ENCODE measurements at regions not wholly inside any gene's neighbourhood (a gene's known extent, or its start where the extent isn't known, plus 50 kb on each side); places are given as distances from the start of the nearest gene placed in this dataset.

GRCh38 chr12:74418573-74418972 is 119.1 kb upstream of the ATXN7L3B start:
- Histone ChIP-seq H3K9me2 (ENCODE audit: insufficient read depth) (no peaks in the 10 kb centered on the region), H3K4me1 (ENCODE audit: insufficient read depth) (no peaks in the 10 kb centered on the region), H3K9me3 (ENCODE audit: low read depth) (no peaks in the 10 kb centered on the region), H3K9ac (no peak overlapping the region), H4K20me1 (ENCODE audit: insufficient read depth) (no peaks in the 10 kb centered on the region), H3K4me3 (no peak overlapping the region), H3K4me2 (ENCODE audit: unreplicated experiment) (no peak overlapping the region), H3K27ac (no peak overlapping the region), H3K36me3 (ENCODE audit: low read depth) (no peaks in the 10 kb centered on the region), H3K79me2 (ENCODE audit: insufficient read depth) (no peaks in the 10 kb centered on the region), H2AFZ (no peak overlapping the region), H3F3A (ENCODE audit: insufficient read depth) (no peaks in the 10 kb centered on the region), H3K27me3 (replicated peaks; ENCODE audit: insufficient read depth) (no peaks in the 10 kb centered on the region)
- in situ Hi-C loops (cut with MboI): no loop called here
- WGBS, 2 experiments (ENCODE audit: low coverage in 1 of 2, low lambda C conversion rate in 2 of 2, missing lambda C conversion rate in 2 of 2): 22 to 36% methylated on average over 1 of the region's 1 CpG
- TF ChIP-seq EZH2 (IDR thresholded peaks at IDR 0.05; ENCODE audit: insufficient read depth, poor library complexity, severe bottlenecking) (no peak), EZH2phosphoT487 (IDR thresholded peaks at IDR 0.05; ENCODE audit: insufficient read depth, low read depth) (no peak)
- no peak for DNase-seq

- WGBS, 2 experiments (ENCODE audit: low coverage in 1 of 2, low lambda C conversion rate in 2 of 2, missing lambda C conversion rate in 2 of 2): 14 to 21% methylated on average over 1 of the region's 1 CpG
- no peak overlapping the region for H2AFZ ChIP-seq
- H3K79me2 ChIP-seq (ENCODE audit: insufficient read depth): no peaks in the 10 kb centered on the region
- H3K9me3 ChIP-seq (ENCODE audit: low read depth): no peaks in the 10 kb centered on the region
- no peaks in the 10 kb centered on the region for H4K20me1 ChIP-seq (ENCODE audit: insufficient read depth)
- DNase-seq: no peak
- no peak for TF ChIP-seq EZH2 (IDR thresholded peaks at IDR 0.05; ENCODE audit: insufficient read depth, poor library complexity, severe bottlenecking)
- TF ChIP-seq EZH2phosphoT487 (IDR thresholded peaks at IDR 0.05; ENCODE audit: insufficient read depth, low read depth): no peak
- no peaks in the 10 kb centered on the region for H3F3A ChIP-seq (ENCODE audit: insufficient read depth)
- H3K9me2 ChIP-seq (ENCODE audit: insufficient read depth): no peaks in the 10 kb centered on the region
- H3K27ac ChIP-seq: no peak overlapping the region
- H3K27me3 ChIP-seq (replicated peaks; ENCODE audit: insufficient read depth): no peaks in the 10 kb centered on the region
- H3K4me2 ChIP-seq (ENCODE audit: unreplicated experiment): no peak overlapping the region
- no peak overlapping the region for H3K4me3 ChIP-seq
- no peak overlapping the region for H3K9ac ChIP-seq
- H3K4me1 ChIP-seq (ENCODE audit: insufficient read depth): no peaks in the 10 kb centered on the region
- in situ Hi-C loops (cut with MboI): no loop called here
- no peaks in the 10 kb centered on the region for H3K36me3 ChIP-seq (ENCODE audit: low read depth)
These were observed 112.9 kb upstream of the ATXN7L3B start for GRCh38 chr12:74424778-74425177.

DNA sequence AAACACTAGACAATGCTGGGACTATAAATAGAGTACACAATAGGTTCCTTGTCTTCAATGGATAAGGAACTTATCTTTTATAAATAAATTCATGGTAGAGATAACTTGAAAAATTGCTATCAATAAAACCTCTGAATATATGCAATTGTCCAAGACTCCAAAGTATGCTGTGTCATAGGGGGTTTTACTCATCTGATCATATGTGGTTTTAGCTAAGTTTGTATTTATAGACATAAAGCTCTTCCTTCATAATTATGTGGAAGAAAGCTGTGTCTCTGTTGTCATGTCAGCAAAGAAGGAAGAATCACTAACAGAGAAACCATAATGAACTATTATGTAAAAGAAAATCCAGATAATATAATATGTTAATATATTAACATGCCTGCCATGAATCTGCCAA is 111.5 kb upstream of the ATXN7L3B start:
- no peak overlapping the region for H3K4me3 ChIP-seq
- no peak overlapping the region for H2AFZ ChIP-seq
- H3K79me2 ChIP-seq (ENCODE audit: insufficient read depth): no peaks in the 10 kb centered on the region
- in situ Hi-C loops (cut with MboI): no loop called here
- H3K27ac ChIP-seq: no peak overlapping the region
- no peak overlapping the region for H3K9ac ChIP-seq
- H3K36me3 ChIP-seq (ENCODE audit: low read depth): no peaks in the 10 kb centered on the region
- H3K9me3 ChIP-seq (ENCODE audit: low read depth): no peaks in the 10 kb centered on the region
- no peaks in the 10 kb centered on the region for H3K4me1 ChIP-seq (ENCODE audit: insufficient read depth)
- TF ChIP-seq EZH2phosphoT487 (IDR thresholded peaks at IDR 0.05; ENCODE audit: insufficient read depth, low read depth) (no peak), EZH2 (IDR thresholded peaks at IDR 0.05; ENCODE audit: insufficient read depth, poor library complexity, severe bottlenecking) (no peak)
- no peak overlapping the region for H3K4me2 ChIP-seq (ENCODE audit: unreplicated experiment)
- no peak for DNase-seq
- no peaks in the 10 kb centered on the region for H3K27me3 ChIP-seq (replicated peaks; ENCODE audit: insufficient read depth)
- H3F3A ChIP-seq (ENCODE audit: insufficient read depth): no peaks in the 10 kb centered on the region
- no peaks in the 10 kb centered on the region for H3K9me2 ChIP-seq (ENCODE audit: insufficient read depth)
- H4K20me1 ChIP-seq (ENCODE audit: insufficient read depth): no peaks in the 10 kb centered on the region

GRCh38 chr12:74429535-74429934 is 108.1 kb upstream of the ATXN7L3B start:
- H3K4me1 ChIP-seq (ENCODE audit: insufficient read depth): no peaks in the 10 kb centered on the region
- no peak overlapping the region for H2AFZ ChIP-seq
- no peak overlapping the region for H3K9ac ChIP-seq
- no peaks in the 10 kb centered on the region for H3K79me2 ChIP-seq (ENCODE audit: insufficient read depth)
- no peak overlapping the region for H3K4me2 ChIP-seq (ENCODE audit: unreplicated experiment)
- H3K9me3 ChIP-seq (ENCODE audit: low read depth): no peaks in the 10 kb centered on the region
- H4K20me1 ChIP-seq (ENCODE audit: insufficient read depth): no peaks in the 10 kb centered on the region
- H3K27ac ChIP-seq: no peak overlapping the region
- no peaks in the 10 kb centered on the region for H3K36me3 ChIP-seq (ENCODE audit: low read depth)
- H3K27me3 ChIP-seq (replicated peaks; ENCODE audit: insufficient read depth): no peaks in the 10 kb centered on the region
- no peaks in the 10 kb centered on the region for H3K9me2 ChIP-seq (ENCODE audit: insufficient read depth)
- no peaks in the 10 kb centered on the region for H3F3A ChIP-seq (ENCODE audit: insufficient read depth)
- TF ChIP-seq EZH2 (IDR thresholded peaks at IDR 0.05; ENCODE audit: insufficient read depth, poor library complexity, severe bottlenecking): no peak
- no peak for TF ChIP-seq EZH2phosphoT487 (IDR thresholded peaks at IDR 0.05; ENCODE audit: insufficient read depth, low read depth)
- in situ Hi-C loops (cut with MboI): no loop called here
- no peak overlapping the region for H3K4me3 ChIP-seq
- DNase-seq: no peak

GRCh38 chr12:74431801-74432200 is 105.8 kb upstream of the ATXN7L3B start:
- H4K20me1 ChIP-seq (ENCODE audit: insufficient read depth): no peaks in the 10 kb centered on the region

More at GRCh38 chr12:74431801-74432200, 105.8 kb upstream of the ATXN7L3B start:
- Histone ChIP-seq H3K9me3 (ENCODE audit: low read depth) (no peaks in the 10 kb centered on the region), H3K79me2 (ENCODE audit: insufficient read depth) (no peaks in the 10 kb centered on the region), H3K4me2 (ENCODE audit: unreplicated experiment) (no peak overlapping the region), H3K4me3 (no peak overlapping the region), H3F3A (ENCODE audit: insufficient read depth) (no peaks in the 10 kb centered on the region), H3K27ac (no peak overlapping the region), H3K27me3 (replicated peaks; ENCODE audit: insufficient read depth) (no peaks in the 10 kb centered on the region), H3K9me2 (ENCODE audit: insufficient read depth) (no peaks in the 10 kb centered on the region), H2AFZ (no peak overlapping the region), H3K36me3 (ENCODE audit: low read depth) (no peaks in the 10 kb centered on the region), H3K4me1 (ENCODE audit: insufficient read depth) (no peaks in the 10 kb centered on the region), H3K9ac (no peak overlapping the region)
- no peak for DNase-seq
- 0 to 23% methylated on average over 1 of the region's 1 CpG for WGBS, 2 experiments (ENCODE audit: low coverage in 1 of 2, low lambda C conversion rate in 2 of 2, missing lambda C conversion rate in 2 of 2)
- TF ChIP-seq EZH2 (IDR thresholded peaks at IDR 0.05; ENCODE audit: insufficient read depth, poor library complexity, severe bottlenecking) (no peak), EZH2phosphoT487 (IDR thresholded peaks at IDR 0.05; ENCODE audit: insufficient read depth, low read depth) (no peak)
- in situ Hi-C loops (cut with MboI): no loop called here

Data from GM23248 (cell line).